ENCODE measurements at regions not wholly inside any gene's neighbourhood (a gene's known extent, or its start where the extent isn't known, plus 50 kb on each side); places are given as distances from the start of the nearest gene placed in this dataset.

GRCh38 chr18:51346404-51346803, 148.9 kb upstream of the MEX3C start:
- TF ChIP-seq CTCF (IDR thresholded peaks at IDR 0.05) (no peak), POLR2AphosphoS5 (IDR thresholded peaks at IDR 0.05) (no peak)

All from stomach (tissue), 4 donors.